ENCODE measurements at regions not wholly inside any gene's neighbourhood (a gene's known extent, or its start where the extent isn't known, plus 50 kb on each side); places are given as distances from the start of the nearest gene placed in this dataset.

GRCh38 chr11:15625691-15626090, 511.0 kb downstream of the INSC start:
- DNase-seq: no peak

DNA sequence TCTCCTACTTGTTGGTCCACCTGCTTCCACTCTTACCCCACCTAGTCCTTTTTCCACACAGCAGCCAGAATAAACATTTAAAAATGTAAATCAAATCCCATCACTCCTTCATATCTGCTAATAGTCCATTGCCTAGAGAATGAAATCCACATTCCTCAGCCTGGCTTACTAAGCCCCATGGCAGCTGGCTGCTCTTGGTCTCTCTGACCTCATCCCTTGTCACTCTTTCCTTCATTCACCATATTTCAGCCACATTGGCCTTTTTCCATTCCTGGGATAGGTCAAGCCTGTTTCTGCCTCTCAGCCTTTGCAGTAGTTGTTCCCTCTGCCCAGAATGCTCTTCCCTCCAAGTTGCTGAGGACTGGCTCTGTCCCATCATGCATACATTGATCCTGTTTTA, 512.8 kb downstream of the INSC start:
- no peak for DNase-seq

- DNase-seq: no peak
These were observed 515.1 kb downstream of the INSC start for GRCh38 chr11:15629690-15630321.

GRCh38 chr11:15630896-15631295, 516.2 kb downstream of the INSC start:
- no peak for DNase-seq

DNA sequence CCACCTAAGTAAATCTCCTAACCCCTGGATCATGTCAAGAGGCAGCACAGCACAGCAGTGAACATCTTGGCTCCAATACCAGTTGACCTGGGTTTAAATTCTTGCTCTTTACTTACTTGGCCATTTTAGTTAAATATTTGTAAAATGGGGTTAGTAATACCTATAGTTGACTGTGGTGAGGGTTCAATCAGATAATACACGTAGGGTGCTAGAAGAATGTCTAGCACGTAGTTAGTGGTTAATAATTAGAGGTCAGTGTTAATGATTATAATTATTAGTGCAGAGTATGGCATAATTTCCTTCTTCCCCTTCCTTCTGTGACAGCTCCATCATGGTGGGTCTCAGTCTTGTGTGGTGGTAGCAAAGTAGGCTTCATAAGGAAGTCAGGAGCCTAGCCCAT, 520.8 kb downstream of the INSC start:
- DNase-seq: no peak

DNA sequence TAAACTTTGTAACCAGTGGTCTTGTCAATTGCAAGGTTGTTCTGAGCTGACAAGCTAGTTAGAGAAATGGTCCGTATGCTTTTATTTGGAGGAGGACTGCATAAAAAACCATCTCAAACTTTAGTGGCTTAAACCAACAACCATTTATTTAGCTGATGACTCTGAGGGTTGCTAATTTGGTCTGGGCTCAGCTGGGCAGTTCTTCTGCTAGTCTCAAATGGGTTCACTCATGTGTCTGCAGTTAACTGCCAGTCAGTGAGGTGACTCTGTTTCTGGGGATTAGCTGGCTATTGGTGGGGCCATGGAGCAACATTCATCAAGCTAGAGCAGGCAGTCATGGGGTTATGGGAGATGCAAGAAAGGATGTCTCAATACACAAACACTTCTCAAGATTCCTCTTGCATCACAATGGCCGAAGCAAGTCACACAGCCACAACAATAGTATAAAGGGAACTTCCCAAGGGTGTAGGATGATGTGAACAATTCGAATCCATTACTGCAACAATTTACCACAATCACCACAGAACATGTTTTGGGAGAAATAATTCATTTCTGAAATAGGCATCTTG, 521.9 kb downstream of the INSC start:
- DNase-seq: no peak

GRCh38 chr11:15638386-15638787, 523.7 kb downstream of the INSC start:
- no peak for DNase-seq

GRCh38 chr11:15640318-15640717, 525.6 kb downstream of the INSC start:
- no peak for DNase-seq

DNA sequence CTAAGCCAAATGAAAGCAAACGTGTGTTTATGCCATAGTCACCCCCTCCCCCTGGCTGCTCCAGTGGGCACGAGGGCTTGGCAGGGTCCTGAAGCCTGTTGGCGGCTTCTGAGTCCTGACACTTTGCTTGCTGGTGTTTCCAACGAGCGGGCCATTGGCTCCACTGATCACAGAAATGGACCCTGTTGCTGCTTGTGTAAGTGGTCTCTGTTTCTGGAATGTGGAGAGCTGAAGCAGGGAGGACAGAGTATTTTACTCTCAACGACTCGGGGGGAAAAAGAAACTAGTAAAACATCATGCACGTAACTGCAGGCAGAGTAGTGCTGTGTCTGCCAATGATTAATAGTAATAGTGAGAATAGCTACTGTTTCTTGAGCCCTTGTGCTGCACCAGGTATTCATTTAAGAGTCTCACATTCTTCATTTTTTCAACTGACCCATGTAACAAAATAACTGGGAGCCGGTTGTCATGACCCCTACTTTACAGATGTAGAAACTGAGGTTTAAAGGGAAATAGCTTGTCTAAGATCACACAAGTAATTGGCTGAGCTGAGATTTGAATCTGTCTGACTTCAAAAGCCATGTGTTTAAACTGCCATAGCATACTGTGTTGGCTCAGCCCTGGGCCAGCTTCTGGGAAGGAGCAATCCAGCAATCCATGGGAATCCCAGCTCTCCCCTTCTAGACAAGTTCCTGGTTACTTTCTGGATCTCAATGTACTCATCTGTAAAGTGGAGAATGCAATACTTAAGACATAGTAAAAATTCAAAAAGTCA, 526.7 kb downstream of the INSC start:
- DNase-seq: no peak

DNA sequence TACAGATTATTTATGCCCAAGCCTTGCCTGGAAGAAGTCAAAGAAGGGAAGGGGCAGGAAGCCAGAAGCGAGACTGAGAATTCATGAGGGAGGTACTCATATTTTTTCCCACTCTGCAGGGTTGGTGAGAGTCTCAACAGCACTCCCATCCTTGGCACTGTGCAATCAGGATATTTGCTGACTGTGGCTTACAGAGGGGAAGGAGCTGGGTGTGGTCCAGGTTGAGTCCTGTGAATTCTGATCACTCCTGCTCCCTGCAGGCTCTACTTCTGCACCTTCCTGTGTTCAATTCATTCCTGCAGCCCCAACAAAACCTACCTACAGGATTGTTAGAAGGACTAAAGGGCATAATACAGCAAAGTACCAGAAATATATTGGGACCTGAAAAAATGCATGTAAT, 530.5 kb downstream of the INSC start:
- DNase-seq: no peak

DNA sequence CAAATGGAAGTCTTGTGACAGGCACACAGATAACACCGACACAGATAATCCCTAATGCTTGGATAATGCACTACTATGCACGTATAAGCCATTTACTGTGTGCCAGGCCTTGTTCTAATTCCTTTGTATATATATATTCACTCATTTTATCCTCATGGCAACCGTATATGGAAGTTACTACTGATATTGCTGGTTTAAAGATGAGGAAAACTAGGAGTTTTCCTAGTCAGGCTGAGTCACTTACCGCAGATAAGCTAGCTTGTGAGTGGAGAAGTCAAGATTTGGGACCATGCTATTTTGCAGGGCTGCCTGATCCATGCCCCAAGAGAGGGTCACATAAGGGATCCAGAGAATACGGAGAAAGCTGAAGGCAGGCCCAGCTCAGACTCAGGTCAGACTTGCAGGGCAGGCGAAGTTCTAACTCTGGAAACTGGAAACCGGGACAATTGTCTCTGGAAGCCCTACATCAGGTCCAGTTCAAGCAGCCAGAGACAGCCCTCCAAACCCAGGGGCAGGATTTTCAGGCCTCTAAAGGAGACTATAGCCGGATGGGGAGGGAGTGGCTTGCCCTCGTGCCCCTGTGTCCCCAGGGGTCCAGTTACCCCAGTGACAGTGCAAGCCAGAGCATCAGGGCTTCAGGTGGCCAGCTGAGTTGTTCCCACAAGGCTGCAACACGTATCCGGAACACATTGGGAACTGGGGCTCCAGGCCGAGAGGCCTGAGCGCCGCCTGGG, 534.8 kb downstream of the INSC start:
- DNase-seq: no peak

GRCh38 chr11:15650105-15650938, 535.6 kb downstream of the INSC start:
- peak; percentile 51 for DNase-seq

DNA sequence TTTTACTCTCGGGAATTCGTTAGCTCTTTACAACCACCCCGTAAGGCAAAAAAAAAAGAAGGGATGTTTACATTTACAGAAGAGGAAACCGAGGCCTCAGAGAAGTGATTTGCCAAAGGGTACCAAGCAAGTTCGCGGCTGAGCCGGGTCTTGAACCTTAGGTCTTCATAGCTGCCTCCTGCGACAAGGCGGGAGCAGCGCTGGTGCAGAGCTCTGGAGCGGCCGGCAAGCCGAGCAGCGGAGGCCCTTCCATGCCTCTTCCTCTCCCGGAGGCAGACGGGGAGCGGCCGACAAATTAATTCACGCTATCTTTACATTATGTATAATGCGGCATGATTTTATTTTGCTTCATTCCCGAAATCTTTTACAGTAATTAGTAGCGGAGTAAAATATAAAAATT, 536.3 kb downstream of the INSC start:
- no peak for DNase-seq

GRCh38 chr11:15651816-15652215, 537.1 kb downstream of the INSC start:
- no peak for DNase-seq

- no peak for DNase-seq
These were observed 538.5 kb downstream of the INSC start for GRCh38 chr11:15653191-15653710.

GRCh38 chr11:15654451-15654850, 539.7 kb downstream of the INSC start:
- no peak for DNase-seq

- no peak for DNase-seq
These were observed 540.8 kb downstream of the INSC start for GRCh38 chr11:15655552-15655951.

DNA sequence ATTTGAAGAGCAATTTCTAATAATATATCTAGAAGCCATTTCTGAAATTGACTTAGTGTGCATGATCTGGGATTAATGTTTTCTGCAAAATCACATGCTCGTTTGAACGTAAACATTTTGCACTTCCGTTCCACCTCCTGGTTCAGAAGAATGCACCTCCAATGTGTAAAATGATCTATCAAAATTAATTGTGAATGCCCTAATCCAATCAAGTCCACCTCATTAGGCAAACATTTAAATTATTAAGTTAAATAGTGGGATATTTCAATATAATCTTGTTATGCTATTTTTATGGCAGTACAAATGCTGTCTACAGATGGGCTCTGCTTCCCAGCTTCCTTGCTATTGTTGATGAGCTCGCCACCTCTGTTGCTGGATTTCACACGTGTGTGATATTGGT, 542.5 kb downstream of the INSC start:
- no peak for DNase-seq

DNA sequence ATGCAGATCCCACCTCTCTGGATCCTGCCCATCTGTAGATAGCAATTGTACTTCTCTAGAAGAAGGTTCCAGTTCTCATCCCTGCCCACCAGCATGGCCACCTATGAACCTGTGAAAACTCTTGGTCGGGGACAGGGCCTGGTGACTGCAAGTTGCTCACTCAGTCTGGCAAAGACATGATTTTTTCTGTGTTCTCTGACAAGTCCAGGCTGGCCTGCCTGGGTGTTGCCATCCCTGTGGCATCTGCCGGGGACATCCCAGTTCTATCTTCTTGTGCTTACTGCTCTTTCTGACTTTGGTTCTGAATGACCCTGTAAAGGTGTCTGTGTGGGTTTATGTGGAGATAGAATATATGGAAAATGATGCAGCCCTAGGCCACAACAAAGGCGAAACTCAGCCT, 545.8 kb downstream of the INSC start:
- no peak for DNase-seq

- DNase-seq: no peak
These were observed 547.6 kb downstream of the INSC start for GRCh38 chr11:15662285-15662684.

DNA sequence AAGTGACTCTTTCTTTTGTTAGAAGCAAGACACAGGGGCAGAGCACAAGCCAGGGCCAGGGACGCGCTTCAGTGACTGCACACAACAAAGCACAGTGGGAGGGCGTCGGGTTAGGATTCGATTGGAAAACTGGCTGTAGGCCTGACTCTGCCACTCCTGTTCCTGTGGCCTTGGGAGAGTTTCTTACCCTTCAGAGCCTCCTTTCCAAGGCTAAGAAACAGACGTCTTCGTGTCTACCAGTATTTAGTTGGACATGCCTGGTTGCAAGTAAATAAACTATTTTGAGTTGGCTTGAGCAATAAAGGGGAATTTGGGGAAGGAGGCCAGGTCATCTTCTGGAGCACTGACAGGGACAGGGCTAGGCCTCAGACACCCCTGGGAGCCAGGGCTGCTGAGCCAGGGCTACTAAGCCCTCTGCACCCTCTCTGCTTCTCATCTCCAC, 549.1 kb downstream of the INSC start:
- DNase-seq: no peak

DNA sequence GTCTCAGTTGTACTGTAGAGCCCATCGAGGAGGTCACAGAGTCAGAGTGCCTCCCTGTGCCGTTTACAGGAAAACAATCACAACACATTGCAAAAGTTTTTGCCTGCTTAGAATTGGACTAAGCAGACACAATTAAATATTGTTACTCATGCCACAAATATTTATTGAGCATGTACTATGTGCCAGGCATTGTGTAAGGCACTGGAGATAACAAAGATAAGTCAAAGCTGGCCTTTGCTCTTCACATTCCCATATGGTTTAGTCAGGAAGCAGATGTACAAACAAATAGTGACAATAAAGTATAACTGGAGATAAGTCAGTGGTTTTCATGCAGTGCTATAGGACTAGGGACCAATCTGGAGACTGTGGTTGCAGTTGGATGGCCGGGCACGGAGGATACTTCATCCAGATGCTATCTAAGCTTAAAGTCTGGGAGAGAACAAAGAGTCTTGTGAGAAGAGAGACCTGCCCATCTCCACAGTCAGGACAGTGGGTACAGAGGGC, 550.7 kb downstream of the INSC start:
- no peak for DNase-seq

Data from T-helper 9 cell (primary cell).